HG03280 (cell line): ENCODE measurements at regions not wholly inside any gene's neighbourhood (a gene's known extent, or its start where the extent isn't known, plus 50 kb on each side); places are given as distances from the start of the nearest gene placed in this dataset.

Source experiments
- ATAC-seq: cut with Tn5 transposase; IDR thresholded peaks from one replicate; pipeline ENCODE4 v1.9.1; 2021; ENCODE audit warnings: mild to moderate bottlenecking, moderate library complexity; ENCODE audit not compliant: unreplicated experiment

DNA sequence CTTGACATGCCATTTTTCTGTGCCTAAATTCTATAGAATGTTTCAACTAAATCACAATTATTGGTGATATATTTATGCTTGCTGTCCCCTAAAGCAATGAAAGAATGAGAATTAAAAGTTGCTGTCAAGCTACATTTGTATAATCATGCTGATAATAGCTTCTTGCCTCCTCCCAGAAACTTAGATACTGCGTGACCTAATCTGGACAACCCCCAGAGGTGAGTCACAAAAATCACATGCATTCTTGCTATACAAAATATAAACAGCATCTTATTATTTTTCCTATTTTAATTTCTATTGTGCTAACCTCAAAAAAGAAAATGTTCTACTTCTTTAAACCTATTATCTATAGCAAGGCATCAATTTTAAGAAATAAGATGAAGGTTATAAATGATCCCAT lies 995.8 kb upstream of the ACO1 start:
- no peak for ATAC-seq

DNA sequence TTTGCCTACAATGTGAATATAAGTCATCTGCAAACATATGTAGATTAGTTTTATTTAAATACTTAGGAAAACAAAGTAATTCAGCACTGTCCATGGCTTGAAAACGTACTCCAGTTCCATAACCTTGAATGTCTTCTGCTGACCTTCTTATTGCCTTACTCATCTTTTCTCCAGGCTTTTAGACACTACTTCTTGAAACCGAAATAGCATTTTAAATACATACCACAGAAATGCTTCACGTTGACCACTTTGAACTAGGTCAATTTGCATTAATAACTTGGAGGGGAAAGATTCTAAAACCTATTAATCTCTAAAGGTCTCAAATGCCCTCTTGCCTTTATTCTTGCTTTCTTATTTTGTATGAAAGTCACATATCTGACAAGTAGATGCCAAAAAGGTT lies 995.4 kb upstream of the ACO1 start:
- no peak for ATAC-seq

DNA sequence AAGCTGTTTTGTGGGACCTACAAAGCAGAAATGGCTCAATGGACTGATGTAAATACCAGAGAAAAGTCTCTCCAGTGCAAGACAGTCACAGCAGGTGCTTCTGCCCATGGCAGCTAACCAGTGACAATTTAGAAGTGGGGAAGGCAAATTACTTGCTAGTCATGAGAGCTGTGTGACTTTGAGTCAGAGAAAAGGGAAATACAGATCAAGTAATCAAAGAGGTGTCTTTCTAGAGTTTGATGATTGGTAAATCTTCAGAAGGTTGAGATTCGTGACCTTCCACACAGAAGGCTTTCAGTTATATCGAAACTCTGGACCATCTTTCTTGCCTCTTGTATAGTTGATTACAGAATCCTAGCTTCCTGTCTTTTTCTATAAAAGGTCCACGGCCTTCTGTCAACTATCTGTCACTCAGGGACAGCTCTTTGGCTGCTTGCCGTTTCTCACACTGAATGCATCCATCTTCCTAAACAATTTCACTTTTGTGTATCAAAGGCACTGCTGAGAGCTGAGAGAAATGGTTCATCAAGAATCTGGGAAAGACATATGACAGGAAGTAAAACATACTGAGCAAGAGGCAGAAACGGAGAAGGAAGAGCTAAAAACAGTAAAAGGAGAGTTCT lies 993.9 kb upstream of the ACO1 start:
- peak; percentile 50 for ATAC-seq

DNA sequence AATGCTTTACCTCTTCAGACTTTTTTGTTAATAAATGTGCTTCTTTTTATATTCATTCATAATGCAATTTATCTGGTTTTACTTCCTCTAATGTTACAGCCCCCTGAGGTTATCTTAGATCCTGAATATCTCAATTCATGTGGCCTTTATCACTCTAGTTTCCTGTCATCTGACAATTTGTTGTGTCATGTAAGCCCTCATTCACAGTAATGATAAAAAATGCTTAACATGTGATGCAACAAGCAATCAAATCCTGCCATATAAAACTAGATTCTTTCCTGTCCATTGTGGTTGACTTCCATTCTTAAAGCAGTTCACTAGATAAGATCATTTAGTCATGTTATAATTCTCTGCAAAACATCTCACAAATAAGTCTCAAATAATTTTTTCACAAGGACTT lies 991.2 kb upstream of the ACO1 start:
- ATAC-seq = no peak

DNA sequence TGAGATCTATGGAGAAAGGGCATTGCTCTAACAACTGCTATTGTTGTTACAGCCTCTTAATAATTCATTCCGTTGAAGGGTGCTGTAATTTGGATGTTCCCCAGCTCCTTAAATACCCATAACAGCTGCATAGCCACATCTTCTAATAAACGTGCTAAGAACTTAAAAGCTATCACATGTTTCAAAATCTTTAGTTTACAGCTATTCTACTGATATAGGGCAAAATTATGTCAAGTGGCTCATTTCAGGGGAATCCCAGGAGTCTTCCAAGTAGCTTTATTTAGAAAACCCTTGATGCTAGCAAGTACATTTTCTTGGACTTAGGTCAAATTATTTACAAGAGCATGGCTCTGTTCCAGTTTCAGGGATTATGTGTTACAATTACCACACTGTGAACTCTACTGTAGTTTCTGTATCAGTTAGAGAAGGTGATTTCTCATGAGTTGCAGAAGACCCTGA lies 990.4 kb upstream of the ACO1 start:
- peak; percentile 47 for ATAC-seq

DNA sequence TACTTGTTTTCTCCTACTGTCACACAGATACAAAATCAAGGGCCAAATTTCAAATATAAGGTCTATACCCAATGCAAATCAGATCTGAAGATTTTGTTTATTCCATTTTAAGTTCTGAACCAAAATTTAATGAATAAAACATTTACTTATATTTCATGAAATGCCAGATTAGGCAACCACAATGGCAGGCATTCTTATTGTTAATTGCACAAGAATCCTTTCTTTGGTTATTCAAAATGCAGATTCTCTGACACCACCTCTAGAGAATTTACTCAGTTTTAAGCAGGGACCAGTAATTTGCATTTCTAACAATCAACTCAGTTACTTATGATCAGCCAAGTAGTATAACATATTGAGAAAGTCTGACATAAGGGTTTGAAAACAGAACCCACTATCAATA lies 972.4 kb upstream of the ACO1 start:
- no peak for ATAC-seq

DNA sequence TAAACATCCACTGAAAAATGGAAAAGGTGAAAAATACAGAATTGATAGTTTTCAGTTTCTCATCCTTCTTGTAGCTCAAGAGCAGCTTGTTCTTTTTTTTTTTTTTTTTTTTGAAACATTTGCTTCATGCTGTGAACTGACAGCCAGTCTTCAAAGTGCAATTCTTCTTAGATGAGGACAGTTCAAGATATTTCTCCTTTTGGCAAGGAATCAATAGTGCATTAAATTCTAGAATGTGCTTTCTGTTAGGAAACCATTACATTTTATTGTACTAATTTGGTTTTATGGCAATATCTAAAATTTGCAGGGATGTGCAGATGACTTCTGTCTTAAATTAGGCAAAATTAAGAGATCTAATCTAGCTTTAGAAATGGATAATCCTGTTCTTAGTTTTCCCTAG lies 969.3 kb upstream of the ACO1 start:
- ATAC-seq = no peak

DNA sequence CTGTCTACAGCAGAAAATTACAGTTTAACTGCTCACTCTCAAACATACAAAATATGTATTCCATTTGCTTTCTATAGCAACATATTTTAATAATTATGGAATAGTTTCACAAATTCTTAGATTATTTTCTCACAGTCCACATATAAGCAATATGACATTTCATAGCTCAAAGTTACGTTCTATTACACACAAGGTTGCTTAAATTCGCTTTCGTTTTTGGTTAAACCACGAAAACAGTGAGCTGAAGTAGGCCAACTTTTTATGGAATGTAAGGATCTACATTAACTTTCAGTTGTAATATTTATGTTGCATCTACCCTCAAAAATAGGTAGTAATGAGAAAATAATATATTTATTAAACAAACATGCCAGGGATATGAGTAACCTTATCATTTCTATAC lies 966.0 kb upstream of the ACO1 start:
- ATAC-seq = no peak

DNA sequence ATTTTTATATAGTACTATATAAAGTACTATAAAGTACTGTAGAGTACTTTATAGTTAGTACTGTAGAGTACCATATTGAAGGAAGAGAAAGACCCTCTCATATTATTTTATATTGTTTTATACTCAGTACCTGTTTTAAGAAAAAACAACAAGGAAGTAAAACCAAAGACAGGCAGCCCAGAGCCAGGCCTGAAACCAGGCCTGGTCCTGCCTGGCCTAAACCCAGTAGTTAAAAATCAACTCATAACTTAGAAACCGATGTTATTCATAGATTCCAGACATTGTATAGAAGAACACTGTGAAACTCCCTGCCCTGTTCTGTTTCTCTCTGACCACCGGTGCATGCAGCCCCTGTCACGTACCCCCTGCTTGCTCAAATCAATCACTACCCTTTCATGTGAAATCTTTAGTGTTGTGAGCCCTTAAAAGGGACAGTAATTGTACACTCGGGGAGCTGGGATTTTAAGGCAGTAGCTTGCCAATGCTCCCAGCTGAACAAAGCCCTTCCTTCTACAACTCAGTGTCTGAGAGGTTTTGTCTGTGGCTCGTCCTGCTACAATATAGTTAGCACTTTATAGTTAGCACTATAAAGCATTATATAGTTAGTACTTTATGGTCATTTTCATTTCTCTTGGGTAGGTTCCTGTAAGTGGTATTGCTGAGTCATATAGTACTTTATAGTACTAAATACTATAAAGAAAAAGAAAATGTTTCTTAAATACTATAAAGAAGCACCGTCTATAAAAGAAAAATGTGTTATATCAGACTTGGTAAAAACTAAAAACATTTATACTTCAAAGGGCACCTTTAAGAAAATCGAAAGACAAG lies 940.6 kb upstream of the ACO1 start:
- ATAC-seq = peak; percentile 44

DNA sequence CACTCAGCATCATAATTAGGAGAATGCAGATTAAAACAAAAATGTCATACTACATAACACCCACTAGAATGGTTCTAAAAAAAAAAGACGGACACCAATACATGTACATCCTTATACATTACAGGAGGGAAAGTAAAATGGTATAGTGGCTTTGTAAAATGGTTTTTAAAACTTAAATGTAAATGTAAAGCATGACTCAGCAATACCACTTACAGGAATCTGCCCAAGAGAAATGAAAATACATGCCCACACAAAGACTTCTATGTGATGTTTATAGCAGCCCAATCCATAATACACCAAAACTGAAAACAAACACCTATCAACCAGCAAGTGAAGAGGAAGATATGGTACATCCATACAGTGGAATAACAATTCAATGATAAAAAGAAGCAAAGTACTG lies 939.1 kb upstream of the ACO1 start:
- peak; percentile 19 for ATAC-seq

DNA sequence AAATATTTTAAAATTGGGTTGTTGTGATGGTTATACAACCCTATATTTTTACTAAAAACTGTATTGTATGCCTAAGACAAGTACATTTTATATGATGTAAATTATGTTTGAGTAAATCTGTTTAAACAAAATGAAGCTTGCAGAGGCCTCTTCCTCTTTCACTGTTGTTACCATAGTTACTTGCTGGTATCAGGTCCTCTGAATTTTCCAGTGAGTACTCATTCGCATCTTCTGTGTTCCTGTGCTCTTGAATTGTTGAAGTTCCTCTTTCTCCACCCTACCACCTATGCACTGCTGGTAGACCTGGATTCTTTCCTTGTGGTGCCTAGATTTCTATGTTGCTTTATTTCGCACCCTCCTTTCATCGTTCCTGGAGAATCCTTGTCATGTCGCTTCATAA lies 938.5 kb upstream of the ACO1 start:
- ATAC-seq = peak; percentile 67

DNA sequence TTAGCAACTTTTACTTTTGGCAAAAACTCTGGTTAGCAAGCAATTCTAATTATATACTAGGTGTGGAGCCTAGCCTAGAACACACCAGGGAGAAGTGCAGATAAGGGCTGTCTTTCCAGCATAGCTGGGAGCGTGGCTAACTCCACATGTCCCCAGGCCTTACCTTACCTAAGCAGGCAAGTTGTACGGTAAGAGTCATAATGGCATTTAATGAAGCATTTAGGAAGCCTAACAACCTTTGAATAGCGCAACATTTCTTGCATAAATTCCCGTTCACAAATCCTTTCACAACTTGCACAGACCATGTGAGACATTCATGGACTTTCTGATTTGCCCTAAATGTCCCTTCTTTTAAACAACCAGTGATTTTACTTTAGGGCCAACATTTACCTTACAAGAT lies 917.4 kb upstream of the ACO1 start:
- no peak for ATAC-seq

DNA sequence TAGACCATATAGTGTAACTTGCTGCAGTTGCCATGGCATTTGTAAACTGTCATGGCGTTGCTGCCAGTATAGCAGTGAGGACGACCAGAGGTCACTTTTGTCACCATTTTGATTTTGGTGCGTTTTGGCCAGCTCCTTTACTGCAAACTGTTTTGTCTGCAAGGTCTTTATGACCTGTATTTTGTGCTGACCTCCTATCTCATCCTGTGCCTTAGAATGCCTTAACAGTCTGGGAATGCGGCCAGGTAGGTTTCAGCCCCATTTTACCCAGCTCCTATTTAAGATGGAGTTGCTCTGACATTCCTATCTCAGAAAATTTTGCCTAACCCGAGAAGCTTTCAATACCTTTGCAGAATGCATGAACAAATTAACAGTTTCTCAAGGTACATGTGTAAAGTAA lies 914.4 kb upstream of the ACO1 start:
- no peak for ATAC-seq

DNA sequence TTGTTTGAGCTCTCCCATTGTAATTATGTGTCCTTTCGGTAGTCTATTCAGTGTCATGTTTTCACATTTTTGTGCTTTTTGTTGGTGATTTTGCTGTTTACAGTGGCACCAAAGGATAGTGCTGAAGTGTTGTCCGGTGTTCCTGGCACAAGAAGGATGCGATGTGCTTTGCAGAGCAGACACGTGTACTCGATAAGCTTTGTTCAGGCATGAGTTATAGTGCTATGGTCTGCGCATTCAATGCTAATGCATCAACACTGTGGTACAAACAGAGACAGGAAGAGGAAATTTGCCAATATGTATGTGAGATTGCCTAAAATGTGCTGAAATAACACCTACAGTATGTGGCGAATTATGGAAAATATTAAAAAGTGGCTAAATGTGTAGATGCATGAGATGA lies 913.4 kb upstream of the ACO1 start:
- no peak for ATAC-seq

DNA sequence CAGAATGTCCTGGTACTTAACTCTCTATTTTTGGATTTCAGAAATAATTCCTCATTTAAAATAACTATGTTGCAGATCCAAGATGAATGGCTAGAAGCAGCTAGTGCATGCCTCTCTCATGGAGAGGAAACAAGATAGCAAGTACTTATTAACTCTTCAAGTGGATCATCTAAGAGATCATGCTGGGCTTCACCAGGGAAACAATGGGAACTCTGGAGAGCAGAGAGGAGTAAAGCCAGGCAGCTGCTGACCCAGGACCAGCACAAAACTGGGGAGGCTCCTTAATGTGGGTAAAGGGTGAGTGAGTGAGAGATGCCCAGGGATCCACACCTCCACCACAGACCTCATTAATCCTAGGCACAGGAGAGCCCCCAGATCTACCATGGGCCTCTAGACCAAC lies 897.8 kb upstream of the ACO1 start:
- no peak for ATAC-seq

DNA sequence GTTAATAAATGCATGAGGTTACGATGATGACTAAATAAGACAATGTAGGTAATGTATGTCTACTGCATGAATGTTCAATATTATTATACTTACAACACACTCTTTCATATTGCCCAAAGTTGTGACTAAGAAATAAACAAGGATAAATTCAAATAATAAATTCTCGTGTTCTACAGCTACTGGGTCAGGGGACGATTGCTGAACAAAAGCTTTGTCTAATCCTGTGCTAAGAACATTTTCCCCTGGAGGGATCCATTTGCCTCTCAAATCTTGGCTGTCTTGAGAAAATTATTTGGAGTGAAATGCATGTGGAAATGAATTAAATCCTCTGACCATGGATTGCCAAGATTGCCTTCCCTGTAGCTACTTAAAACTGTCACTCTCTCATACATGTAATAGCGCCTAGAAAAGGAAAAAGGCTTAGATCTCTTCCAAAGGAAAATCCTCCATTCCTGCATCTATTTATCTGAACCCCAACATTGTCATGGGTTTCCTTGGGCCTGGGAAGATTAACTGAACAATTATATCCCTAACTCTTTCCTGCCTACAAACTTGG lies 893.8 kb upstream of the ACO1 start:
- no peak for ATAC-seq

DNA sequence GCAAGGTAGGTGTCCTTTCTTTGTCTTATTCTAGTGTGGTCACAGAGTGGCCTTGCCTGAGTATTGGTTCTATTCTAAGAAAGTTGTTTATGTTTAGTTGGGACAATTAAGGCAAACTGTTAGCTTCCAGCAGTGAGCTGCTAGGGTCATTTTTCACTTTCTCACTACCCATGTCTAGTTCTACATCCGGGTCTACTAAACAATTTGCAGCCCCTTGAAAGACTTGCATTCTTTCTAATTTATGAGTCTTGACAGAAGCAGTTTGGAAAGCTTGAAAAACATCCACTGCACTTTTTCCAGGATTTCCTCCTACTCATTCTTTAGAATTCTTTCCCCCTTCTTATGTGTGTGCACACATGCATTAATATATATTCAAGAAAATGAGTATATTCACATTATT lies 892.2 kb upstream of the ACO1 start:
- no peak for ATAC-seq

DNA sequence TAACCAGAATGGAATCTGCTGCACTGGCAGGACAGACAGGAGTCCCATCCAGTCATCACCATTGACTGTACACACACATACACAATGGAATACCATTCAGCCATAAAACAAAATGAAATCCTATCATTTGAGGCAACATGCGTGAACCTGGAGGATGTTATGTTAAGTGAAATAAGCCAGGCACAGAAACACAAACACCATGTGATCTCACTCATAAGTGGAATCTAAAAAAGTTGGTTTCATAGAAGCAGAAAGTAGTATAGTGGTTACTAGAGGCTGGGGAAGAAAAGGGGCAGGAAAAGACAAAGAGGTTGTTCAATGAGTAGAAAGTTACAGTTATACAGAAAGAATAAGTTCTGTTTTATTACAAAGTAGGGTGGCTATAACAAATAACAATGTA lies 884.0 kb upstream of the ACO1 start:
- ATAC-seq = no peak

DNA sequence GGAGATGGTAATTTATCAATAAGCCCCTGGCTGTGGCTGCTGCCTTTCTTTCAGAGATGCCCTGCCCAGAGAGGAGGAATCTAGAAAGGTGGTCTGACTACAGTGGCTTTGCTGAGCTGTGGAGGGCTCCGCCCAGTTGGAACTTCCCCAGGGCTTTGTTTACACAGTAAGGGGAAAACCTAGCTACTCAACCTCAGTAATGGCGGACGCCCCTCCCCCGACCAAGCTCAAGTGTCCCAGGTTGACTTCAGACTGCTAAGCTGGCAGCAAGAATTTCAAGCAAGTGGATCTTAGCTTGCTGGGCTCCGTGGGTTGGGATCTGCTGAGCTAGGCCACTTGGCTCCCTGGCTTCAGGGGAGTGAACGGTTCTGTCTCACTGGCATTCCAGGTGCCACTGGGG lies 865.4 kb upstream of the ACO1 start:
- no peak for ATAC-seq

DNA sequence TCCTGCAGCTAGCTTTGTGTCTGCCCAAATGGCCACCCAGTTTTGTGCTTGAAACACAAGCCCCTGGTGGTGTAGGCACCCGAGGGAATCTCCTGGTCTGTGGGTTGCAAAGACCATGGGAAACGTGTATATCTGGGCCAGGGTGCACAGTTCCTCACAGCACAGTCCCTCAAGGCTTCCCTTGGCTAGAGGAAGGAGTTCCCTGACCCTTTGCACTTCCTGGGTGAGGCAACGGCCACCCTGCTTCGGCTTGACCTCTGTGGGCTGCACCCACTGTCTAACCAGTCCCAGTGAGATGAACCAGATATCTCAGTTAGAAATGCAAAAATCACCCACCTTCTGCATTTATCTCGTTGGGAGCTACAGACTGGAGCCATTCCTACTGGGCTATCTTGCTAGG lies 865.0 kb upstream of the ACO1 start:
- ATAC-seq = no peak

DNA sequence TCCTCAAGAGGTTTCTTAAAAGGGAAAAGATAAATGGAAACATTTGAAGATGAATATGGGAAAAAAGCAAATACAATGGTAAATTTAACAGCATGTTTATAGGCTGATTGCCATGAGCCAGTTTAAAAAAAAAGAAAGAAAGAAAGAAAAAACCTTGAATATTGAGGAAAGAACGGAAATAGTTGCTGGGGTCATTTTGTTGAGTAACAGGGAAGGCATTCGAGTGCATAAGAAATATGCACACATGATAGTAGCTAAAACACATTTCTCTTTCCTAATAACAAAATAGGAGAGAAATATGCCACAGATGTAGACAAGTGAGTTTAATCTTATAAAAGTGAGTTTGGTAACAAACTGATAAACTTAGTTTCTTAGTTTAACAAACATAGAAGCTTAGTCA lies 864.6 kb upstream of the ACO1 start:
- no peak for ATAC-seq

DNA sequence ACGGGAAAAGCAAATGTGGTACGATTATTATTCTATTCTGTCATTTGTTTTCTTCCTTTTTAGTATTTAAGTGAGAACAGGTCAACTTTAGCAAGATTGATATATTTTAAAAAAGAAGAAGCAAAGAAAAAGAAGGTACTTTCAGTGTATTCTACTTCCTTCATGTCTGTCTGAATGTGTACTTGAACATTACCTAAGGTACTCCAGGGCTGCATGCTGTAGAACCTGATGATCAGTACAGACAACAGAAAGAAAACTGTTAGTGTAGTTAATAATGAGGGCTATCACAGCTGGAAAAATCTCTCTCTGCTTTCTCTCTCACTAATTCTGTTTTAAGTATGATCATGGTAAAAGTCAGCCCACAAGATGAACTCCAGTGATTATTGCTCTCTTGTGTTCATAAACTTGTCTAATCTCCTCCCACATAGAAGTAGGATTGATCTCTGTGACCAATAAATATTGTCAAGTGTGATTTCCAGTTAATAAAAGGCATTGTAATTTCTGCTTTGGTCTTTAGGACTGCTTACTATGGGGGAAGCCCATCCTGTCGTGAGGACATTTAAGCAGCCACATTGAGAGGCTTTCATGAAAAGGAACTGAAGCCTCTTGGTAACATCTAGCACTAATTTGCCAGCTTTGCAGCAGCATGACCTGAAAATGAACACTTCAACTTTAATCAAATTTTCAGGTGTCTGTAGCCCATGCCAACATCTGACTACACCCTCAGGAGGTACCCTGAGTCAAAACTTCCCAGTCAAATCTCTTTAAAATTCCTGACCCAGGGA lies 864.0 kb upstream of the ACO1 start:
- peak; percentile 72 for ATAC-seq
